AG09309 (cell line): ENCODE measurements at regions not wholly inside any gene's neighbourhood (a gene's known extent, or its start where the extent isn't known, plus 50 kb on each side); places are given as distances from the start of the nearest gene placed in this dataset.

Source experiments
- DNase-seq: peaks from one replicate; pipeline ENCODE4 v3.0.0-alpha.2; 2010; ENCODE audit warnings: low read depth
- H3K4me3 ChIP-seq: 2 replicates; pipeline ENCODE4 v1.5.1; 2011; ENCODE audit warnings: mild to moderate bottlenecking, low read depth, low read length, moderate library complexity; ENCODE audit not compliant: control insufficient read depth
- CTCF ChIP-seq: IDR thresholded peaks from 2 replicates; pipeline ENCODE4 v1.5.1; 2011; ENCODE audit warnings: mild to moderate bottlenecking, low read depth, low read length, inconsistent platforms; ENCODE audit not compliant: insufficient read depth, control insufficient read depth; ENCODE audit errors: missing control alignments

DNA sequence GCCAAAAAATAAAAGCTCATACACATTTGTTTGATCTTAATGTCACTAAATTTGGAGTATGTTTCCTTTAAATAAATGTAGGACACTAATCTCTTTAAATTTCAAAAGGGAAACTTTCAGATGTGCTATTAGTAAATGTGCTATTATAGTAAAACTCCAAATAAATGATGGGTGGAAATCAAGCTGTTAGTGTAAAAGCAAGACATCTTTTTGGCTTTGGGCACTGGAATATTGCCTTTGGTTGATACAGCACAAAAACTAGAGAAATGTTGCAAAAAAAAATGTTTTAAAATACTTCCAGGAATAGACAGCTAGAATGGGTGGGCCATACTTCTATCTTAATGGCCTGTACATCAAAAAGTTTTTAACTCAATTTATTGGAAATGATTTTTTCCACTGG is 151.6 kb downstream of the FBXO8 start:
- no peak overlapping the region for H3K4me3 ChIP-seq
- no peak for DNase-seq
- no peak for TF ChIP-seq CTCF

DNA sequence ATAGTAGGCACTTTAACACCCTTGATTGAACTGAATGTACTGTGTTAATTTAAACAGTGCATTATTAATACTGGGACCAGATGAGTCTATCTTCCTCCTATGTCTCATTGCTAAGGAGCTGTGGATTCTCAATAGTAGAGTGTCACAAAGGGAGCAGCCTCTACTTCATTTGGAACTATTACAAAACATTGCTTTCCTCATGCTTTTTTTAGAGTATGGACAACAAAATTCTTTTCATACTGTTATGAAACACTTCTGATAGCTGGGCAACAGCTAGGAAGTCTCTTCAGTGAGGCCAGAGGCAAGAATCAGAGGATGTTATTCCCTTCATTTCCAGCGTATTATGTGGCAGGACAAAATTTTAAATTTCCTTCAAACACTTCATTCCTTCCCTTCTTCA is 160.8 kb downstream of the FBXO8 start:
- DNase-seq: no peak
- no peak overlapping the region for H3K4me3 ChIP-seq
- no peak for TF ChIP-seq CTCF

- H3K4me3 ChIP-seq: peak overlapping the region; percentile 43
Observed at GRCh38 chr4:174120446-174121295, 162.8 kb downstream of the FBXO8 start.

DNA sequence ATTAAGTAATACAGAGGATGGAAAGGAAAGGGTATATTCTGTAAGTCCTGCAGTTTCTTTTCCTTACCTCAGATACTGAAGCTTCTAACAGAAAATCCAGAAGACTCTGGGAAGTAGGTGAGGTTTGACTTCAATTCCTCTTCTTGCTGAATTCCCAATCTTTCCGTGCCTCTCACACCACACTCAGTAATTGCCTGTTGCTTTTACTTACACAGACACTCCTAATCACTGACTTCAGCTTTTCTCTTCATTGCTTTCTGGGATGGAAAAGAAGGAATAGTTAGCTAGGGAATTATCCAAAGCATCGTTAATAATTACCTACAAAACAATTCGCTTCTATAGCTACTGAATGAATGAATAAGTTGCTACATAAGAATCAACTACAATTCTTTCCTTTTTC is 163.6 kb downstream of the FBXO8 start:
- no peak overlapping the region for H3K4me3 ChIP-seq
- DNase-seq: no peak
- no peak for TF ChIP-seq CTCF

More at GRCh38 chr4:174120446-174121295, 162.8 kb downstream of the FBXO8 start:
- peak; percentile 31 for DNase-seq
- TF ChIP-seq CTCF: peak; percentile 58

- no peak for TF ChIP-seq CTCF
- peak; percentile 29 for DNase-seq
- H3K4me3 ChIP-seq: no peak overlapping the region
Observed at GRCh38 chr4:174119051-174119450, 164.4 kb downstream of the FBXO8 start.

DNA sequence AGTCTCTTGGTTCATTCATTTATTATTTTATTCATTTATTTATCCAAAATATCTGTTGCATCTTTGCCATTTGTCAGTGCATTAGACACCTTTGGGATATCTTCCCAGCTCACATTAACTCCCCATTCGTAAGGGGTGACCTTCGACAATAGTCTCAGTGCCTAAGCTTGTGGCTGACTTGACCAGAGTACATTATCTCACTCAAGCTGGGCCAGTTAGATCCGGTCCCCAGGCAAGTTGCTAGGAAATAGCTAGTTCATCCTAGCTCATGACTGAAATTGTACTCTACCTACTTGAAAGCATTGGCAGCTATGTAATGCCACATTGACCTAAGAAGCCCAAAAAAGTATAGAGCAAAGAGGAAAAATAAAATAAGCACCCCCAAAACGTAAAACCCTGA is 165.3 kb downstream of the FBXO8 start:
- no peak for DNase-seq
- TF ChIP-seq CTCF: no peak
- H3K4me3 ChIP-seq: no peak overlapping the region

DNA sequence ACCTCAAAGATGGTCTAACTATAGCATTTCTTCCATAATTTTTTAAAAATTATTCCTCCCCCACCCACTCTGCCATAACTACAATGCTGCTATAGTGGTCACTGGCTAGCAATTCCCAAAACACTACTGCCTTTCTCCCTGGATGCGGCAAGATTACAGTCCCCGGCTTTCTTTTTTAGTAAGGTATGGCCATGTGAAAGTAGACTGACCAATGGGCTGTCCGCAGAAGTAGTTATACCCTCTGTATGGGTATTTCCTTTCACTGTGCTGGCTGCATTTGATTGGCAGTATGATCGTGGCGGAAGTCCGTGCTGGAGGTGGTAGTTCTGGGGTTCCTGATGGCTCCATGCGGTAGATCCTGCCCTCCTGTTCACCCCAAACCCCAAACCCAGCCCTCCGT is 166.0 kb downstream of the FBXO8 start:
- TF ChIP-seq CTCF: no peak
- no peak for DNase-seq
- H3K4me3 ChIP-seq: no peak overlapping the region
